GM23338 (cell line): ENCODE measurements at regions not wholly inside any gene's neighbourhood (a gene's known extent, or its start where the extent isn't known, plus 50 kb on each side); places are given as distances from the start of the nearest gene placed in this dataset.

Experiments used
- ATAC-seq: fragments of 200-7000 bp; cut with Tn5 transposase; 3 replicates; pipeline ENCODE4 v1.9.1; 2020
- DNase-seq: peaks from one replicate; pipeline ENCODE4 v3.0.0-alpha.2; 2015; ENCODE audit warnings: low spot score
- H2AFZ ChIP-seq: fragments of 200-600 bp; sonication (generic); 2 replicates; pipeline ENCODE4 v1.8.0; 2016; ENCODE audit warnings: antibody characterized with exemption, mild to moderate bottlenecking, moderate library complexity
- H3F3A ChIP-seq: fragments of 200-600 bp; sonication (generic); replicated peaks from 2 replicates; pipeline ENCODE4 v1.8.0; 2017; ENCODE audit warnings: antibody characterized with exemption, mixed run types, low read depth
- H3K27ac ChIP-seq: fragments of 200-600 bp; sonication (generic); 2 replicates; pipeline ENCODE4 v1.6.1; 2016; ENCODE audit warnings: low read depth
- H3K27me3 ChIP-seq: fragments of 200-600 bp; sonication (generic); 2 replicates; pipeline ENCODE4 v1.8.0; 2016; ENCODE audit warnings: mild to moderate bottlenecking, mixed run types, moderate library complexity; ENCODE audit not compliant: insufficient read depth
- H3K36me3 ChIP-seq: fragments of 200-600 bp; sonication (generic); 2 replicates; pipeline ENCODE4 v1.8.0; 2016; ENCODE audit warnings: mild to moderate bottlenecking; ENCODE audit not compliant: insufficient read depth
- H3K4me1 ChIP-seq: fragments of 200-600 bp; sonication (generic); 2 replicates; pipeline ENCODE4 v1.8.0; 2016; ENCODE audit warnings: mild to moderate bottlenecking, moderate library complexity; ENCODE audit not compliant: insufficient read depth
- H3K4me2 ChIP-seq: fragments of 200-600 bp; sonication (generic); 2 replicates; pipeline ENCODE4 v1.7.1; 2017; ENCODE audit warnings: mixed run types
- H3K4me3 ChIP-seq: fragments of 200-600 bp; sonication (generic); 2 replicates; pipeline ENCODE4 v1.6.1; 2016; ENCODE audit warnings: mixed run types
- H3K79me2 ChIP-seq: fragments of 200-600 bp; sonication (generic); replicated peaks from 2 replicates; pipeline ENCODE4 v1.8.0; 2017; ENCODE audit warnings: mild to moderate bottlenecking; ENCODE audit not compliant: insufficient read depth
- H3K9me2 ChIP-seq: fragments of 200-600 bp; sonication (generic); 2 replicates; pipeline ENCODE4 v1.8.0; 2017; ENCODE audit not compliant: insufficient read depth
- H4K20me1 ChIP-seq: fragments of 200-600 bp; sonication (generic); replicated peaks from 2 replicates; pipeline ENCODE4 v1.8.0; 2017; ENCODE audit warnings: mild to moderate bottlenecking; ENCODE audit not compliant: insufficient read depth
- H3K27ac Mint-ChIP-seq: 2 replicates; pipeline ENCODE4 v1.8.0; 2020; ENCODE audit warnings: inconsistent platforms, mild to moderate bottlenecking, moderate library complexity, mixed read lengths
- H3K27me3 Mint-ChIP-seq: 3 replicates; pipeline ENCODE4 v1.8.0; 2022; ENCODE audit warnings: low read depth, mild to moderate bottlenecking, moderate library complexity, mixed read lengths, inconsistent platforms; ENCODE audit not compliant: insufficient read depth, poor library complexity
- H3K36me3 Mint-ChIP-seq: 3 replicates; pipeline ENCODE4 v1.8.0; 2021; ENCODE audit warnings: low read depth, mild to moderate bottlenecking, inconsistent platforms, moderate library complexity, mixed read lengths
- H3K4me1 Mint-ChIP-seq: 3 replicates; pipeline ENCODE4 v1.8.0; 2020; ENCODE audit warnings: mild to moderate bottlenecking, inconsistent platforms, mixed read lengths
- H3K4me3 Mint-ChIP-seq: 3 replicates; pipeline ENCODE4 v1.8.0; 2021; ENCODE audit warnings: moderate library complexity, mild to moderate bottlenecking, inconsistent platforms, mixed read lengths
- H3K9me3 Mint-ChIP-seq: 3 replicates; pipeline ENCODE4 v1.8.0; 2020; ENCODE audit warnings: moderate library complexity, mild to moderate bottlenecking, inconsistent platforms, mixed read lengths
- CREB1 ChIP-seq: fragments of 250-450 bp; sonication (Bioruptor Pico); IDR thresholded peaks from 2 replicates; pipeline ENCODE4 v1.5.0; 2020; ENCODE audit warnings: low read depth, mild to moderate bottlenecking, moderate library complexity
- EZH2 ChIP-seq: fragments of 200-600 bp; sonication (generic); IDR thresholded peaks from one replicate; pipeline ENCODE4 v1.8.0; 2017; ENCODE audit warnings: antibody characterized with exemption, mild to moderate bottlenecking, low read depth; ENCODE audit not compliant: unreplicated experiment
- EZH2phosphoT487 ChIP-seq: fragments of 200-600 bp; sonication (generic); IDR thresholded peaks from one replicate; pipeline ENCODE4 v1.8.1; 2018; ENCODE audit warnings: antibody characterized with exemption; ENCODE audit not compliant: unreplicated experiment
- JUNB ChIP-seq: IDR thresholded peaks from one replicate; pipeline ENCODE4 v1.6.1; 2016; ENCODE audit warnings: antibody characterized with exemption; ENCODE audit not compliant: unreplicated experiment
- POLR2AphosphoS5 ChIP-seq: IDR thresholded peaks from 2 replicates; pipeline ENCODE4 v1.6.1; 2016; ENCODE audit warnings: antibody characterized with exemption, low read depth
- STAT1 ChIP-seq: IDR thresholded peaks from one replicate; pipeline ENCODE4 v1.6.1; 2016; ENCODE audit warnings: antibody characterized with exemption; ENCODE audit not compliant: unreplicated experiment
- ZNF114 ChIP-seq: fragments of 250-450 bp; sonication (Bioruptor Pico); IDR thresholded peaks from 2 replicates; pipeline ENCODE4 v1.5.0; 2020; ENCODE audit warnings: mild to moderate bottlenecking, moderate library complexity
- TF ChIP-seq, protein P1 (sequence below), 2 experiments: fragments of 200-600 bp in 1 of 2; sonication (generic) in 1 of 2; conservative IDR thresholded peaks; 2 replicates each; pipeline versions ENCODE4 v1.5.1 to v1.6.1; 2016 to 2017; ENCODE audit warnings: antibody characterized with exemption in 2 of 2, low read depth in 2 of 2, mild to moderate bottlenecking in 2 of 2, moderate library complexity in 1 of 2
- TF ChIP-seq, protein P2 (sequence below): fragments of 250-450 bp; sonication (Bioruptor Pico); IDR thresholded peaks from 2 replicates; pipeline ENCODE4 v1.5.0; 2020; ENCODE audit warnings: mild to moderate bottlenecking, moderate library complexity
- TF ChIP-seq, protein P3 (sequence below): IDR thresholded peaks from one replicate; pipeline ENCODE4 v1.6.1; 2018; ENCODE audit warnings: antibody characterized with exemption; ENCODE audit not compliant: unreplicated experiment

DNA sequence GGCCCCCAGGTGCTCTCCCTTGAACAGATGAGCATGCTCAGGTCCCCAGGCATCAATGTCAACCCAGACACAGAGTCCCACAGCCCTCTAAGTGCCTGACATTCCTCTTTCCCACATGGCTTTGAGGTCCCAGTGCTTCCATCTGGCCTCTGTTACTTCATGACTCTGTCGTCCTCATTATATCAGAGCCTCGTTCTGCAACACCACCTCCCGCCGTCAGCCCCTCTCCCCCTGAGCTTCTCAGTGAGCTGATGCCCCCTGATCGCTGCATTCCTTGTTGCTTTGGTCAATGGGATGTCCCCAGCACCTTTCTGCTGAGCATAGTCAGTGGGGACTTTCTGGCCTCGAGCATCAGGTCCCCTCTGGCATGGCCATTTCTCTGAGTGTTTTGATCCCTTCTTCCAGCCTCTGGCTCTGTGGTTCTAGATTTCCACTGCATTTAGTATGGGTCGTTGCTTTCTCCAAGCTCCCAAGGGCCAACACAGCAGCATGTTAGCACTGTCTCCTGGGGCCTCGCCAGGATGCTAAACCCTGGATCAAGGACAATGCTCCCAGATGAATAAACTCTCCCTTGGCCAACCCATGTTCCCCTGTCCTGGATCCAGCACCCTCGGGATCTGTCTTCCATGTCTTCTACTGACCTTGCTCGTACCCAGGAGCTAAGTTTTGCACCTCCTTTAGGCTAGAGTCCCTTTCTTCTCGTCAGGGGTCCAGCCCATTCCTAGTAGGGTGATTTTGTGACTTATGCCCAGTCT, 143.2 kb upstream of the TWIST2 start:
- Histone ChIP-seq H3K27me3 (no peaks in the 10 kb centered on the region), H2AFZ (no peak overlapping the region), H3K27ac (no peak overlapping the region), H3K9me2 (peaks cover 7% of the 10 kb centered on the region; the same call in 1 of the 2 replicates), H3K79me2 (no peaks in the 10 kb centered on the region), H3K4me2 (no peak overlapping the region), H3K4me3 (no peak overlapping the region), H4K20me1 (no peaks in the 10 kb centered on the region), H3K36me3 (no peaks in the 10 kb centered on the region), H3F3A (no peaks in the 10 kb centered on the region), H3K4me1 (no peaks in the 10 kb centered on the region)
- Mint-ChIP-seq H3K27ac (no peak overlapping the region), H3K9me3 (no peaks in the 10 kb centered on the region), H3K4me1 (no peaks in the 10 kb centered on the region), H3K4me3 (no peak overlapping the region), H3K36me3 (no peaks in the 10 kb centered on the region), H3K27me3 (peaks cover 5% of the 10 kb centered on the region)
- DNase-seq (no peak), ATAC-seq (no peak)
- no peak for TF ChIP-seq ZNF114 (CRISPR knock-in tag)
- no peak for TF ChIP-seq STAT1
- no peak for TF ChIP-seq JUNB
- no peak for TF ChIP-seq CREB1 (CRISPR knock-in tag)
- TF ChIP-seq, protein P1, sequence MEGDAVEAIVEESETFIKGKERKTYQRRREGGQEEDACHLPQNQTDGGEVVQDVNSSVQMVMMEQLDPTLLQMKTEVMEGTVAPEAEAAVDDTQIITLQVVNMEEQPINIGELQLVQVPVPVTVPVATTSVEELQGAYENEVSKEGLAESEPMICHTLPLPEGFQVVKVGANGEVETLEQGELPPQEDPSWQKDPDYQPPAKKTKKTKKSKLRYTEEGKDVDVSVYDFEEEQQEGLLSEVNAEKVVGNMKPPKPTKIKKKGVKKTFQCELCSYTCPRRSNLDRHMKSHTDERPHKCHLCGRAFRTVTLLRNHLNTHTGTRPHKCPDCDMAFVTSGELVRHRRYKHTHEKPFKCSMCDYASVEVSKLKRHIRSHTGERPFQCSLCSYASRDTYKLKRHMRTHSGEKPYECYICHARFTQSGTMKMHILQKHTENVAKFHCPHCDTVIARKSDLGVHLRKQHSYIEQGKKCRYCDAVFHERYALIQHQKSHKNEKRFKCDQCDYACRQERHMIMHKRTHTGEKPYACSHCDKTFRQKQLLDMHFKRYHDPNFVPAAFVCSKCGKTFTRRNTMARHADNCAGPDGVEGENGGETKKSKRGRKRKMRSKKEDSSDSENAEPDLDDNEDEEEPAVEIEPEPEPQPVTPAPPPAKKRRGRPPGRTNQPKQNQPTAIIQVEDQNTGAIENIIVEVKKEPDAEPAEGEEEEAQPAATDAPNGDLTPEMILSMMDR (conservative IDR thresholded peaks at IDR 0.05; ENCODE audit: low read depth in 2 of 2), result no peak
- TF ChIP-seq EZH2, result no peak
- no peak for TF ChIP-seq POLR2AphosphoS5
- TF ChIP-seq, protein P2, sequence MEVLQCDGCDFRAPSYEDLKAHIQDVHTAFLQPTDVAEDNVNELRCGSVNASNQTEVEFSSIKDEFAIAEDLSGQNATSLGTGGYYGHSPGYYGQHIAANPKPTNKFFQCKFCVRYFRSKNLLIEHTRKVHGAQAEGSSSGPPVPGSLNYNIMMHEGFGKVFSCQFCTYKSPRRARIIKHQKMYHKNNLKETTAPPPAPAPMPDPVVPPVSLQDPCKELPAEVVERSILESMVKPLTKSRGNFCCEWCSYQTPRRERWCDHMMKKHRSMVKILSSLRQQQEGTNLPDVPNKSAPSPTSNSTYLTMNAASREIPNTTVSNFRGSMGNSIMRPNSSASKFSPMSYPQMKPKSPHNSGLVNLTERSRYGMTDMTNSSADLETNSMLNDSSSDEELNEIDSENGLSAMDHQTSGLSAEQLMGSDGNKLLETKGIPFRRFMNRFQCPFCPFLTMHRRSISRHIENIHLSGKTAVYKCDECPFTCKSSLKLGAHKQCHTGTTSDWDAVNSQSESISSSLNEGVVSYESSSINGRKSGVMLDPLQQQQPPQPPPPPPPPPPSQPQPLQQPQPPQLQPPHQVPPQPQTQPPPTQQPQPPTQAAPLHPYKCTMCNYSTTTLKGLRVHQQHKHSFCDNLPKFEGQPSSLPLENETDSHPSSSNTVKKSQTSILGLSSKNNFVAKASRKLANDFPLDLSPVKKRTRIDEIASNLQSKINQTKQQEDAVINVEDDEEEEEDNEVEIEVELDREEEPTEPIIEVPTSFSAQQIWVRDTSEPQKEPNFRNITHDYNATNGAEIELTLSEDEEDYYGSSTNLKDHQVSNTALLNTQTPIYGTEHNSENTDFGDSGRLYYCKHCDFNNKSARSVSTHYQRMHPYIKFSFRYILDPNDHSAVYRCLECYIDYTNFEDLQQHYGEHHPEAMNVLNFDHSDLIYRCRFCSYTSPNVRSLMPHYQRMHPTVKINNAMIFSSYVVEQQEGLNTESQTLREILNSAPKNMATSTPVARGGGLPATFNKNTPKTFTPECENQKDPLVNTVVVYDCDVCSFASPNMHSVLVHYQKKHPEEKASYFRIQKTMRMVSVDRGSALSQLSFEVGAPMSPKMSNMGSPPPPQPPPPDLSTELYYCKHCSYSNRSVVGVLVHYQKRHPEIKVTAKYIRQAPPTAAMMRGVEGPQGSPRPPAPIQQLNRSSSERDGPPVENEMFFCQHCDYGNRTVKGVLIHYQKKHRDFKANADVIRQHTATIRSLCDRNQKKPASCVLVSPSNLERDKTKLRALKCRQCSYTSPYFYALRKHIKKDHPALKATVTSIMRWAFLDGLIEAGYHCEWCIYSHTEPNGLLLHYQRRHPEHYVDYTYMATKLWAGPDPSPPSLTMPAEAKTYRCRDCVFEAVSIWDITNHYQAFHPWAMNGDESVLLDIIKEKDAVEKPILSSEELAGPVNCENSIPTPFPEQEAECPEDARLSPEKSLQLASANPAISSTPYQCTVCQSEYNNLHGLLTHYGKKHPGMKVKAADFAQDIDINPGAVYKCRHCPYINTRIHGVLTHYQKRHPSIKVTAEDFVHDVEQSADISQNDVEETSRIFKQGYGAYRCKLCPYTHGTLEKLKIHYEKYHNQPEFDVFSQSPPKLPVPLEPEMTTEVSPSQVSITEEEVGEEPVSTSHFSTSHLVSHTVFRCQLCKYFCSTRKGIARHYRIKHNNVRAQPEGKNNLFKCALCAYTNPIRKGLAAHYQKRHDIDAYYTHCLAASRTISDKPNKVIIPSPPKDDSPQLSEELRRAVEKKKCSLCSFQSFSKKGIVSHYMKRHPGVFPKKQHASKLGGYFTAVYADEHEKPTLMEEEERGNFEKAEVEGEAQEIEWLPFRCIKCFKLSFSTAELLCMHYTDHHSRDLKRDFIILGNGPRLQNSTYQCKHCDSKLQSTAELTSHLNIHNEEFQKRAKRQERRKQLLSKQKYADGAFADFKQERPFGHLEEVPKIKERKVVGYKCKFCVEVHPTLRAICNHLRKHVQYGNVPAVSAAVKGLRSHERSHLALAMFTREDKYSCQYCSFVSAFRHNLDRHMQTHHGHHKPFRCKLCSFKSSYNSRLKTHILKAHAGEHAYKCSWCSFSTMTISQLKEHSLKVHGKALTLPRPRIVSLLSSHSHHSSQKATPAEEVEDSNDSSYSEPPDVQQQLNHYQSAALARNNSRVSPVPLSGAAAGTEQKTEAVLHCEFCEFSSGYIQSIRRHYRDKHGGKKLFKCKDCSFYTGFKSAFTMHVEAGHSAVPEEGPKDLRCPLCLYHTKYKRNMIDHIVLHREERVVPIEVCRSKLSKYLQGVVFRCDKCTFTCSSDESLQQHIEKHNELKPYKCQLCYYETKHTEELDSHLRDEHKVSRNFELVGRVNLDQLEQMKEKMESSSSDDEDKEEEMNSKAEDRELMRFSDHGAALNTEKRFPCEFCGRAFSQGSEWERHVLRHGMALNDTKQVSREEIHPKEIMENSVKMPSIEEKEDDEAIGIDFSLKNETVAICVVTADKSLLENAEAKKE, result no peak
- TF ChIP-seq, protein P3, sequence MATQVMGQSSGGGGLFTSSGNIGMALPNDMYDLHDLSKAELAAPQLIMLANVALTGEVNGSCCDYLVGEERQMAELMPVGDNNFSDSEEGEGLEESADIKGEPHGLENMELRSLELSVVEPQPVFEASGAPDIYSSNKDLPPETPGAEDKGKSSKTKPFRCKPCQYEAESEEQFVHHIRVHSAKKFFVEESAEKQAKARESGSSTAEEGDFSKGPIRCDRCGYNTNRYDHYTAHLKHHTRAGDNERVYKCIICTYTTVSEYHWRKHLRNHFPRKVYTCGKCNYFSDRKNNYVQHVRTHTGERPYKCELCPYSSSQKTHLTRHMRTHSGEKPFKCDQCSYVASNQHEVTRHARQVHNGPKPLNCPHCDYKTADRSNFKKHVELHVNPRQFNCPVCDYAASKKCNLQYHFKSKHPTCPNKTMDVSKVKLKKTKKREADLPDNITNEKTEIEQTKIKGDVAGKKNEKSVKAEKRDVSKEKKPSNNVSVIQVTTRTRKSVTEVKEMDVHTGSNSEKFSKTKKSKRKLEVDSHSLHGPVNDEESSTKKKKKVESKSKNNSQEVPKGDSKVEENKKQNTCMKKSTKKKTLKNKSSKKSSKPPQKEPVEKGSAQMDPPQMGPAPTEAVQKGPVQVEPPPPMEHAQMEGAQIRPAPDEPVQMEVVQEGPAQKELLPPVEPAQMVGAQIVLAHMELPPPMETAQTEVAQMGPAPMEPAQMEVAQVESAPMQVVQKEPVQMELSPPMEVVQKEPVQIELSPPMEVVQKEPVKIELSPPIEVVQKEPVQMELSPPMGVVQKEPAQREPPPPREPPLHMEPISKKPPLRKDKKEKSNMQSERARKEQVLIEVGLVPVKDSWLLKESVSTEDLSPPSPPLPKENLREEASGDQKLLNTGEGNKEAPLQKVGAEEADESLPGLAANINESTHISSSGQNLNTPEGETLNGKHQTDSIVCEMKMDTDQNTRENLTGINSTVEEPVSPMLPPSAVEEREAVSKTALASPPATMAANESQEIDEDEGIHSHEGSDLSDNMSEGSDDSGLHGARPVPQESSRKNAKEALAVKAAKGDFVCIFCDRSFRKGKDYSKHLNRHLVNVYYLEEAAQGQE, result no peak
- TF ChIP-seq EZH2phosphoT487, result no peak
